ENCODE measurements at regions not wholly inside any gene's neighbourhood (a gene's known extent, or its start where the extent isn't known, plus 50 kb on each side); places are given as distances from the start of the nearest gene placed in this dataset.

- DNase-seq (ENCODE audit: low read depth in 1 of 2, low spot score in 1 of 2): no peak
Measured at GRCh38 chrX:42530027-42530426, 247.9 kb downstream of the PPP1R2C start.

GRCh38 chrX:42524379-42524778 is 253.6 kb downstream of the PPP1R2C start:
- no peak for DNase-seq (ENCODE audit: low read depth in 1 of 2, low spot score in 1 of 2)

- DNase-seq (ENCODE audit: low read depth in 1 of 2, low spot score in 1 of 2): no peak
Measured at GRCh38 chrX:42519666-42520231, 258.2 kb downstream of the PPP1R2C start.

- DNase-seq (ENCODE audit: low read depth in 1 of 2, low spot score in 1 of 2): no peak
Measured at GRCh38 chrX:42515939-42516338, 262.0 kb downstream of the PPP1R2C start.

DNA sequence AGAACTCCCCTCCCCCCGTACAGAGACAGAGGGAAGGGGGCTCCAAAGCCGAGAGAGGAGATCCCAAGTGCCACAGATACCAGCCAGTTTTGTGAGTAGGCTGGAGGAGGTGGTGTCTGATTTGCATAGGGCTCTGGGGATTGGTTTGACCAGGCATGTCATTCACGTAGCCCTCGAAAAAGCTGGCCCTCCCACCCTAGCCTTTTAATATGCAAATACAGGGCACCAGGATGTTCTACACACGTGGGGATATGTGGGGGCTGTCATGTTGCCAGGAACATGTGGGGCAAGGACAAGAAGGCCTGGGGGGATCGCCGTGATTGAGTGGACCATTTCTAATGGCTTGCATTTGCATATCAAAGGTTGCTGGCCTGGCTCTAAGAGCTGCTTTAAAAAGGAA is 272.9 kb downstream of the PPP1R2C start:
- DNase-seq (ENCODE audit: low read depth in 1 of 2, low spot score in 1 of 2): no peak

DNA sequence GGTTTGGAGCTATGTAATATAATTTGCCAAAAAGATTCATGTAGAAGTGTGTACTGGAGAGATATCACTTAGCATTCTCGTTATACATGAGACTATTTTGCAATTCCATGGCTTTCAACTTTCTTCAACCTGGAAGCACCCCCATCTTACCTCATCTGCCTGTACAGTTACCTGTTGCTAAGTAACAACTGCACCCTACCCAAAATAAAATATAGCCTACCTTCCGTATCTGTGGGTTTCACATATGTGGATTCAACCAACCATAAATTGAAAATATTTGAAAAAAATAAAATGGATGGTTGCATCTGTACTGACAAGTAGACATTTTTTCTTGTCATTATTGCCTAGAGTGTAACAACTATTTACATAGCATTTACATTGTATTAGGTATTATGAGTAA is 278.3 kb downstream of the PPP1R2C start:
- DNase-seq (ENCODE audit: low read depth in 1 of 2, low spot score in 1 of 2): no peak

- DNase-seq (ENCODE audit: low read depth in 1 of 2, low spot score in 1 of 2): no peak
Measured at GRCh38 chrX:42497356-42497755, 280.6 kb downstream of the PPP1R2C start.

DNA sequence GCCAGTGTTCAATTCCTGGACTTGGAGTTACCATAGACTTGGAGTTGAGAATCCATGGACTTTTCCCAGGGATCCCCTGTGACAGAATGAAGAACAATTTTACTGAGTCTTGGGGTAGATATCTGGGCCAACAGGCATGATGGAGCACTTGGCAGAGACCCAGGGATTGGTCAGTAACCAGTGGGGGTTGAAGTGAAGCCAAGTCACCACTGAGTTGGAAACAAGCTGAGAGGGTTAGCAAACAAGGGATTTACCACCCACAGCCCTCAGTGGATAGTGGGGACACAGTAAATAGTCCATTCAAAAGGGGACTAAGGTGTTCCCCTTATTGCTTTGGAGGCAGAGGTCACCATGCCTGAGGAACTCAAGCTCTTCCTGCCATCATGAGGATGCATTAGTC is 281.7 kb downstream of the PPP1R2C start:
- no peak for DNase-seq (ENCODE audit: low read depth in 1 of 2, low spot score in 1 of 2)

DNA sequence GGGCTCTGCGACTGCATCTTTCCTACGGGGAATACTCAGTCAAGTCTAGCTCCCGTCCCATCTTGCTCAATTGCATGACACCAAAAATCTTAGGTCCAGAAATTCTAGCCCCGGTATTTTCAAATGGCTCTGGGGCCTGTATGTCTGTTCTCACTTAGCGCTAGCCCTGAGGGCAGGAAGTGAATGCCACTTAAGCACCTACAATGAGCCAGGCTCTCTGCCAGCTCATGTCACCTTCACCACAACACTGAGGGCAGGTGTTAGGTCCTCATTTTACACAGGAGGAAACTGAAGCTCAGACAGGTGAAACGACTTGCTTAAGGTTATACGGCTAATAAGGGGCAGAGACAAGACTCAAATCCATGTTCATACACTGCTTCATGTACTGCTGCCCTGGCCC is 282.8 kb downstream of the PPP1R2C start:
- no peak for DNase-seq (ENCODE audit: low read depth in 1 of 2, low spot score in 1 of 2)

GRCh38 chrX:42491137-42491907 is 286.6 kb downstream of the PPP1R2C start:
- DNase-seq (ENCODE audit: low read depth in 1 of 2, low spot score in 1 of 2): no peak

DNA sequence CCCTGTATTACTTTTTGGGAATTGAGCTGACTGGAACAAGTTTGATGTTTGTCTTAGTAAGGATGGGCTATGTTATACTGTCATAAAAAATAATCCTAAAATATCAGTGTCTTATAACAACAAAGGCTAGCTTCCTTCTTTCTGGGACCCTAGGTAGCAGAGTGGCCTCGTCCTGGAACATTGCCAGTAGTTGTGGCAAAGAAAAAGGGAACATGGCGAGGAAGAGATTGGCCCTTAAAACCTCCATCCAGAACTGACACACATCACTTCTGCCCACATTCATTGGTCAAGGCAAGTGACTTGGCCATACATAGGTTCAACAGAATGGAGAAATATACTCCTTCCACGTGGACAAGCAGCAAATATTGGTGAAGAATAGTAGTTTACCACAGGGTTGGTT is 287.9 kb downstream of the PPP1R2C start:
- DNase-seq (ENCODE audit: low read depth in 1 of 2, low spot score in 1 of 2): no peak

DNA sequence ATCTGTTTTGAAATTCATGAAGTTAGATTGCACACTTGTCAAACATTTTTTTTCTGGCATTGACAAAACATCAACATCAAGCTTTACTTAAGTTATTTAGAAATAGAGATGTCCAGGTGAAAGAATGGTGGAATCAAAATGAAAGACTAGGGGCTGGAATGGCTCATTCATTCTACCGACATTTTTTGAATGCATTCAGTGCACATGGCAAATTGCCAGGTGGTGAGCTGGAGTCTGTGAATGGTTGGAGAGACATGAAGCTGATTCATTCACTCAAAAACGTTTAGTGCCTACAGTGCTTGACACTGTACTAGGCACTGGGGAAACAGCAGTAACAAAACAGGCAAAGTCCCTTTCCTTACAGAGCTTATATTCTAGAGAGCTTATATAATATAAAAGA is 292.4 kb downstream of the PPP1R2C start:
- DNase-seq (ENCODE audit: low read depth in 1 of 2, low spot score in 1 of 2): no peak

GRCh38 chrX:42484233-42484632 is 293.7 kb downstream of the PPP1R2C start:
- DNase-seq (ENCODE audit: low read depth in 1 of 2, low spot score in 1 of 2): no peak

- no peak for DNase-seq (ENCODE audit: low read depth in 1 of 2, low spot score in 1 of 2)
Measured at GRCh38 chrX:42477396-42477795, 300.6 kb downstream of the PPP1R2C start.

GRCh38 chrX:42472727-42473126 is 305.2 kb downstream of the PPP1R2C start:
- no peak for DNase-seq (ENCODE audit: low read depth in 1 of 2, low spot score in 1 of 2)

DNA sequence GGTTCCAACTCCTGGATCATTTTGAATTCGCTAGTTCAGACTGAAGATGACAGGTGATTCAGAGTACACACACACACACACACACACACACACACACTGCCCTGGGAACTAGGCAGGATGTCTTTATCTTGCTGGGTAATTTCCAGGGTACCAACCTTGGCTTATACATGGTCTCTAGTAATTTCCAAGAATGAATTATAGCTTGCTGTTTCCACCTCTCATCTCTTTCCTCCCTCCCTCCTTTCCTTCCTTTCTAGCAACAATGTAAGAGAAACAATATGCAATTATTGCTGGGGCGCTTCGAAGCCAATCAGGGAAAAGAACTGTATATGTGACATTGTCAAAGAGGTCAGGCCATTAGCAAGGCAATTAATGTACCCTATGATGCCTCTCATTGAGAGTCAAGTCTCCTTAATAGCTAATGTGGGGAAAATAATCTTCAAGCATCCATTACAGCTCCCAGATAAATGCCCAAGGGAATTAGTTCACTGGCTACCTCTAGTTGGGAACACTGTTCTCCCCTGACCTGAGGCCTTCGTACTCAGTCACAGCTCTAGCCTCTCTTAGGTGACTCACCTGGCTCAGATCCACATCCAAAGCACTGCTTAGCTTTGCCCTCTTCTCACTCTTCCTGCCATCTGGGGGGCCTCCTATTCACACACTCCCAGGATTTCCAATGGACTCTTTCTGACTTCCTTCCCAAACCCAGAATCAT is 311.5 kb downstream of the PPP1R2C start:
- DNase-seq (ENCODE audit: low read depth in 1 of 2, low spot score in 1 of 2): no peak

- DNase-seq (ENCODE audit: low read depth in 1 of 2, low spot score in 1 of 2): no peak
Measured at GRCh38 chrX:42465821-42466220, 312.1 kb downstream of the PPP1R2C start.

DNA sequence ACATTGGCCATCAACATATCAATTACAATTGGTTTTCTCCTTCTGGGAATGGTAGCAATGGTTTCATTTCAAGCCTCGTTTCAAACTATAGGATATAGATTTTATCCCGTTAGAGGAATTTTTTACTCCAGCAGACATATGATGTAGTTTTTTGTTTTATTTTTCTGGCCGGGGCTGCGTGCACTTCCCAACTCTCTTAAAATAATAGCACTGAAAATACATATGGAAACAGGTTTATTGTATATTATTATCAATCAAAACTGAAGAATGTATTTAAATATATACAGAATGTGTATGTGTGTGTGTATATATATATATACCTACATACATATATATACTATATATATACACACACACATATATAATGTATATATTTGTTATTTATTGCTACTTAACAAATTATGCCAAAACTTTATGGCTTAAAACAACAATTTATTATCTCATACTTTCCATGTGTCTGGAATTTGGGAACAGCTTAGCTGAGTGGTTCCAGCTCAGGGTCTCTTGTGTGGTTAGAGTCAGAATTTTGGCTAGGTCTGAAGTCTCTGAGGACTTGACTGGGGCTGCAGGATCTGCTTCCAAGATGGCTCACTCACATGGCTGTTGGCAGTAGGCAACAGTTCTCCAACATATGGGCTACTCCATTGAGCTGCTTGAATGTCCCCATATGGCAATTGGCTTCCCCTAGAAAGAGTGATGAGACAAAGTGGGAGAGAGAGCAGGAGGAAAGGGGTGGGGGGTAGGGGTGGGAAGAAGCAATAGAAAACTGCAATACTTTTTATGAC is 314.1 kb downstream of the PPP1R2C start:
- DNase-seq (ENCODE audit: low read depth in 1 of 2, low spot score in 1 of 2): no peak

DNA sequence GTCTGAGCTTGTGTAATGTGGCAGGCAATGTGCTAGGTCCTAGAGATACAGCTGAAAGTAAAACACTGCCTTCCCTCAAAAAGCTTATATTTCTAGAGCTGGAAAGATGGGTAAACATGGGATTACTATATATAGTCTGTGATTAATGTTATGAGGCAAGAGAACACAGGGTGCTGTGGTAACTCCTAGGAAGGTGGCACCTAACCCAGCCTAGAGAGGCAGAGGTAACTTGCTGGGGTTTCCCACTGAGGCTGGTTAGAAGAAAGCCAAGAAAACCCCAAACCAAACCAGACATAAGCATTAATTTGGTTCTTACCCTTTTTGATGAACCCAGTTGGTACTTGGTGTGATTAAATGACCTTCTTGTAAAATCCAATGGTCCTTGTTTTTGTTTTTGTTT is 315.0 kb downstream of the PPP1R2C start:
- DNase-seq (ENCODE audit: low read depth in 1 of 2, low spot score in 1 of 2): no peak

DNA sequence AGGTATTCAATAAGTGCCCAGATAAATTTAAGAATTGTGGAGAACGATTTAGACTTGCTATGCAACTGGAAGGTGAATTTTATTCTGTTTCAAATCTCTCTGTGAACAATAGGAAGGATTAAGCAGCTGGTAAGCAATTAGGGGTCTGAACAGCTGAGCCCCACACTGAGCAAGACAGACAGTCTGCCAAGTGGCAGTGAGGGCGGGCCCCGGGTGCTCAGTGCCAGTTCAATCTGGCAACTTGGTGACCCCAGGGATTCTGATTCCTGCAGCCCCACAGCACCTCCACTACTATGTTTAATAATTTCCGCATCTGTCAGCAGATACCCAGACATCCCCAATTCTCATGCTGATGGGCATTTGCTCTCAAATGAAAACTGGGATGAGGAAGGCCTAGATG is 317.3 kb downstream of the PPP1R2C start:
- DNase-seq (ENCODE audit: low read depth in 1 of 2, low spot score in 1 of 2): no peak

DNA sequence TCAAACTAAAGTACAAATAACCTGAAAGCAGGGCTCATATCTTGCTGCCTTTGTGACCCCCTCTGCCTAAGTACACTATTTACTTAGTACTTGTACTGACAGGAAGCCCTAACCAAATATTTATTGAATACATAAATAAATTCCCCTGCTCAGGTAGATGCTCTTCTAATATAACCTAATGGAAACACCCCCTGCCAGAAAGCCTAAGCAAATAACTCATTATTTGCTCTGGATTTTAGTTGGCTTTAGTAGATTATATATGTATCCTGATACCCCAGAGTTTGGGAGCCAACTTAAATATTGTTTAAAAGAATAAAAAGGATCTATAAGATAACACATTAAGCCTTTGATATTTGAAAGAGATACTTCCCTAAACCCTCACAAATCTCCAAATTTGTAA is 318.2 kb downstream of the PPP1R2C start:
- no peak for DNase-seq (ENCODE audit: low read depth in 1 of 2, low spot score in 1 of 2)
